ENCODE measurements at regions not wholly inside any gene's neighbourhood (a gene's known extent, or its start where the extent isn't known, plus 50 kb on each side); places are given as distances from the start of the nearest gene placed in this dataset.

- no peak for TF ChIP-seq CTCF (IDR thresholded peaks at IDR 0.05; ENCODE audit: insufficient read depth, missing control alignments)
- no peak for DNase-seq (ENCODE audit: insufficient read length, low spot score)
- no peak for FAIRE-seq
Observed at GRCh38 chr6:98117068-98117467, 717.3 kb upstream of the POU3F2 start.

- no peak for TF ChIP-seq CTCF (IDR thresholded peaks at IDR 0.05; ENCODE audit: insufficient read depth, missing control alignments)
- DNase-seq (ENCODE audit: insufficient read length, low spot score) = no peak
- no peak for FAIRE-seq
Observed at GRCh38 chr6:98118397-98119045, 715.9 kb upstream of the POU3F2 start.

GRCh38 chr6:98124171-98124570 lies 710.2 kb upstream of the POU3F2 start:
- no peak for TF ChIP-seq CTCF (IDR thresholded peaks at IDR 0.05; ENCODE audit: insufficient read depth, missing control alignments)
- FAIRE-seq = no peak

GRCh38 chr6:98131290-98131990 lies 702.9 kb upstream of the POU3F2 start:
- FAIRE-seq = no peak
- no peak for DNase-seq (ENCODE audit: insufficient read length, low spot score)
- no peak for TF ChIP-seq CTCF (IDR thresholded peaks at IDR 0.05; ENCODE audit: insufficient read depth, missing control alignments)

More at GRCh38 chr6:98124171-98124570, 710.2 kb upstream of the POU3F2 start:
- no peak for DNase-seq (ENCODE audit: insufficient read length, low spot score)

- DNase-seq (ENCODE audit: insufficient read length, low spot score) (no peak), FAIRE-seq (no peak)
- TF ChIP-seq CTCF (IDR thresholded peaks at IDR 0.05; ENCODE audit: insufficient read depth, missing control alignments) = no peak
Observed at GRCh38 chr6:98136333-98136732, 698.0 kb upstream of the POU3F2 start.

- TF ChIP-seq CTCF (IDR thresholded peaks at IDR 0.05; ENCODE audit: insufficient read depth, missing control alignments) = no peak
- no peak for FAIRE-seq
- no peak for DNase-seq (ENCODE audit: insufficient read length, low spot score)
Observed at GRCh38 chr6:98137391-98137790, 697.0 kb upstream of the POU3F2 start.

DNA sequence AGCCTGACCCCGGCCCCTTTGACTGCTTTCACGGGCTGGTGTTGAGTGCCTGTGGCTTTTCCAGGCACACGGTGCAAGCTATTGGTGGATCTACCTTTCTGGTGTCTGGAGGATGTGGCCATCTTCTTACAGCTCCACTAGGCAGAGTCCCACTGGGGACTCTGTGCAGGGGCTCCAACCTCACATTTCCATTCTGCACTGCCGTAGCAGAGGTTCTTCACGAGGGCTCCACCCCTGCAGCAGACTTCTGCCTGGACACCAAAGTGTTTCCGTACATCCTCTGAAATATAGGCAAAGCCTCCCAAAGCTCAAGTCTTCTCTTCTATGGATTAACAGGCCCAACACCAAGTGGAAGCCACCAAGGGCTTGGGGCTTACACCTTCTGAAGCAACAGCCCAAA lies 691.5 kb upstream of the POU3F2 start:
- no peak for FAIRE-seq

More for the DNA sequence above, 691.5 kb upstream of the POU3F2 start:
- TF ChIP-seq CTCF (IDR thresholded peaks at IDR 0.05; ENCODE audit: insufficient read depth, missing control alignments) = no peak
- DNase-seq (ENCODE audit: insufficient read length, low spot score) = no peak
